Keratinocyte (primary cell): ENCODE measurements at regions not wholly inside any gene's neighbourhood (a gene's known extent, or its start where the extent isn't known, plus 50 kb on each side); places are given as distances from the start of the nearest gene placed in this dataset.

Experiments used
- DNase-seq: peaks from one replicate; pipeline ENCODE4 v3.0.0-alpha.2; 2011; ENCODE audit warnings: low read depth, missing footprints, low spot score
- FAIRE-seq: peaks from 2 replicates; lab custom pipeline; 2011; peaks lifted over from hg19 to GRCh38; lab: Jason Lieb, UNC
- H2AFZ ChIP-seq: 2 replicates; pipeline ENCODE4 v1.6.0; 2012; ENCODE audit warnings: low read length, control low read depth, inconsistent platforms; ENCODE audit not compliant: control insufficient read depth
- H3K27ac ChIP-seq: 2 replicates; pipeline ENCODE4 v1.5.1; 2011; ENCODE audit warnings: low read length; ENCODE audit not compliant: control insufficient read depth, insufficient read depth
- H3K27me3 ChIP-seq: 3 replicates; pipeline ENCODE4 v1.6.0; 2011; ENCODE audit warnings: low read length; ENCODE audit not compliant: control insufficient read depth, insufficient read depth; ENCODE audit errors: extremely low read depth
- H3K36me3 ChIP-seq, 2 experiments: 2 replicates in 1 of 2; 3 replicates in 1 of 2; pipeline ENCODE4 v1.5.1; 2011; ENCODE audit warnings: low read length in 2 of 2, mild to moderate bottlenecking in 1 of 2; ENCODE audit not compliant: control insufficient read depth in 2 of 2, insufficient read depth in 2 of 2; ENCODE audit errors: extremely low read depth in 1 of 2
- H3K4me1 ChIP-seq: 3 replicates; pipeline ENCODE4 v1.5.1; 2011; ENCODE audit warnings: low read length; ENCODE audit not compliant: control insufficient read depth, insufficient read depth; ENCODE audit errors: extremely low read depth
- H3K4me2 ChIP-seq: 3 replicates; pipeline ENCODE4 v1.6.0; 2011; ENCODE audit warnings: low read depth, low read length; ENCODE audit not compliant: control insufficient read depth, insufficient read depth; ENCODE audit errors: extremely low read depth
- H3K4me3 ChIP-seq, 3 experiments: fragments of 200-600 bp in 1 of 3; sonication (generic) in 1 of 3; 2 replicates in 2 of 3; 3 replicates in 1 of 3; pipeline ENCODE4 v1.5.1; 2011 to 2016; ENCODE audit warnings: low read length in 3 of 3, mild to moderate bottlenecking in 3 of 3, control low read depth in 2 of 3, inconsistent platforms in 1 of 3, low read depth in 1 of 3, mixed read lengths in 1 of 3, mixed run types in 1 of 3, moderate library complexity in 1 of 3; ENCODE audit not compliant: control insufficient read depth in 2 of 3, insufficient read depth in 2 of 3; ENCODE audit errors: extremely low read depth in 1 of 3
- H3K79me2 ChIP-seq: 2 replicates; pipeline ENCODE4 v1.6.0; 2012; ENCODE audit warnings: low read length; ENCODE audit not compliant: control insufficient read depth, insufficient read depth
- H3K9ac ChIP-seq: 3 replicates; pipeline ENCODE4 v1.6.0; 2011; ENCODE audit warnings: low read length; ENCODE audit not compliant: control insufficient read depth, insufficient read depth; ENCODE audit errors: extremely low read depth
- H3K9me1 ChIP-seq: 3 replicates; pipeline ENCODE4 v1.6.0; 2011; ENCODE audit warnings: low read length; ENCODE audit not compliant: control insufficient read depth, insufficient read depth; ENCODE audit errors: extremely low read depth
- H3K9me3 ChIP-seq: 2 replicates; pipeline ENCODE4 v1.5.1; 2012; ENCODE audit warnings: low read depth, low read length; ENCODE audit not compliant: control insufficient read depth
- H4K20me1 ChIP-seq: 3 replicates; pipeline ENCODE4 v1.6.0; 2011; ENCODE audit warnings: low read length; ENCODE audit not compliant: control insufficient read depth, insufficient read depth; ENCODE audit errors: extremely low read depth
- EZH2 ChIP-seq: IDR thresholded peaks from one replicate; pipeline ENCODE4 v1.6.1; 2012; ENCODE audit warnings: inconsistent platforms, mild to moderate bottlenecking, low read length, moderate library complexity
- dilution Hi-C: fragments of 300-500 bp; cut with MboI; formaldehyde crosslinking; loops from one replicate; pipeline ENCODE4 v1.7.0; 2020; ENCODE audit warnings: low sequenced_read_pairs; ENCODE audit not compliant: extremely low pct_ligation_motif_present
- TF ChIP-seq, protein P1 (sequence below), 3 experiments: IDR thresholded peaks in 1 of 3; conservative IDR thresholded peaks in 1 of 3; optimal IDR thresholded peaks in 1 of 3; 2 replicates in 2 of 3; 3 replicates in 1 of 3; pipeline versions ENCODE3 to v1.5.1; 2011; ENCODE audit warnings: low read length in 3 of 3, mild to moderate bottlenecking in 3 of 3, moderate library complexity in 2 of 3, control low read depth in 1 of 3, inconsistent platforms in 1 of 3; ENCODE audit not compliant: insufficient read depth in 2 of 3; ENCODE audit errors: extremely low read depth in 1 of 3

DNA sequence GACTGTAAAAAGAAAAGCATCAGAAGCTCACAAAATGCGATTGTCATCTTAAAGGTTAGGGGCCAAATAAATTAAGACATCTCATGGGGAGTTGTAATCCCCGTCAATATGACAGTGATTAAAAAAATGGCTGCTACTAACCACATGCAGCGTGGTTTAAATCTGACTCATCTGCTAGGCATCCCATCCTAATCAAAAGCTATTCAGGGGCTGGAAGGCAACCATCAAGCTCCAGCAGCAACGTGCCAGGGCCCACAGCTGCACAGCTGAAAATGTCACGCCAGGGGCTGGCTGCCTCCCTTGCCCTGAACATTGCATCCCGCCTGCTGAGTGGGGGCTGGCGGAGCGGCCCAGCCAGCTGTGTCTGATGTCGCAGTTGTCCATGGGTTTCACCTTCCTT is 66.3 kb upstream of the FRMD4A start:
- Histone ChIP-seq H2AFZ (peak overlapping the region; percentile 78), H3K4me2 (peak overlapping the region; percentile 47), H3K9ac (peak overlapping the region; percentile 29), H4K20me1 (no peaks in the 10 kb centered on the region), H3K27ac (peak overlapping the region; percentile 58), H3K9me3 (no peaks in the 10 kb centered on the region), H3K27me3 (no peaks in the 10 kb centered on the region), H3K79me2 (no peaks in the 10 kb centered on the region), H3K4me1 (peaks cover 29% of the 10 kb centered on the region), H3K9me1 (no peaks in the 10 kb centered on the region), H3K36me3 (no peaks in the 10 kb centered on the region), H3K4me3 (no peak overlapping the region)
- dilution Hi-C loops, result no loop called here
- TF ChIP-seq, protein P1, sequence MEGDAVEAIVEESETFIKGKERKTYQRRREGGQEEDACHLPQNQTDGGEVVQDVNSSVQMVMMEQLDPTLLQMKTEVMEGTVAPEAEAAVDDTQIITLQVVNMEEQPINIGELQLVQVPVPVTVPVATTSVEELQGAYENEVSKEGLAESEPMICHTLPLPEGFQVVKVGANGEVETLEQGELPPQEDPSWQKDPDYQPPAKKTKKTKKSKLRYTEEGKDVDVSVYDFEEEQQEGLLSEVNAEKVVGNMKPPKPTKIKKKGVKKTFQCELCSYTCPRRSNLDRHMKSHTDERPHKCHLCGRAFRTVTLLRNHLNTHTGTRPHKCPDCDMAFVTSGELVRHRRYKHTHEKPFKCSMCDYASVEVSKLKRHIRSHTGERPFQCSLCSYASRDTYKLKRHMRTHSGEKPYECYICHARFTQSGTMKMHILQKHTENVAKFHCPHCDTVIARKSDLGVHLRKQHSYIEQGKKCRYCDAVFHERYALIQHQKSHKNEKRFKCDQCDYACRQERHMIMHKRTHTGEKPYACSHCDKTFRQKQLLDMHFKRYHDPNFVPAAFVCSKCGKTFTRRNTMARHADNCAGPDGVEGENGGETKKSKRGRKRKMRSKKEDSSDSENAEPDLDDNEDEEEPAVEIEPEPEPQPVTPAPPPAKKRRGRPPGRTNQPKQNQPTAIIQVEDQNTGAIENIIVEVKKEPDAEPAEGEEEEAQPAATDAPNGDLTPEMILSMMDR (optimal IDR thresholded peaks at IDR 0.05 in 1 of 3, IDR thresholded peaks at IDR 0.05 in 1 of 3, conservative IDR thresholded peaks at IDR 0.05 in 1 of 3; ENCODE audit: extremely low read depth in 1 of 3, insufficient read depth in 2 of 3, low read length in 3 of 3), result no peak
- peak; percentile 97 for FAIRE-seq
- DNase-seq, result peak; percentile 76

DNA sequence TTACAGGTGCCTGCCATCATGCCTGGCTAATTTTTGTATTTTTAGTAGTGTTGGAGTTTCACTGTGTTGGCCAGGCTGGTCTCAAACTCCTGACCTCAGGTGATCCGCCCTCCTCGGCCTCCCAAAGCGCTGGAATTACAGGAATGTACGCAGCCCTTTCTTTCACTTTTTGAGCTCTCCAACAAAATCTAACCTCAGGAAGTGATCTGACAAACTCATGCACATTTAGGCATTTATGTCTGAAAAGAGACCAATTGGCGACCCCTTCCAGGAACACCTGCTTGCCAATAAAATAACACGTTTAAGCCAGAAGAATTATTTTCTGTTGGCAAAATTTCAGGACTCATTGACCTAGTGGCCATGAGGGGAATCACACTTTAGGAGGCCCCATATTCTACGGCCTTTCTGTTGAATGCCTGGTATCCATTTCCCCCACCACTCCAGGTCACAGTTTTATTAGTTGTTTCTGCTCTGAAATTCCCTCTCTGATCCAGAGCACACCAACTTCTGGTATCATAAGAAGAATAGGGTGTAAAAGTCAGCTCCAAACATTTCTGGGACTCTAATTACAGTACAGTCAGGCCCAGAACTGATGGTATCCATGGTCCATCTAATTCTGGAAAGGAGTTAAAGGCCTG is 65.8 kb upstream of the FRMD4A start:
- Histone ChIP-seq H3K27me3 (no peaks in the 10 kb centered on the region), H2AFZ (peak overlapping the region; percentile 78), H3K9ac (peak overlapping the region; percentile 29), H4K20me1 (no peaks in the 10 kb centered on the region), H3K9me1 (no peaks in the 10 kb centered on the region), H3K4me2 (peak overlapping the region; percentile 23), H3K36me3 (no peaks in the 10 kb centered on the region), H3K9me3 (no peaks in the 10 kb centered on the region), H3K79me2 (no peaks in the 10 kb centered on the region), H3K4me3 (no peak overlapping the region), H3K4me1 (peaks cover 29% of the 10 kb centered on the region), H3K27ac (peak overlapping the region; percentile 58)
- FAIRE-seq (peak; percentile 58), DNase-seq (no peak)
- dilution Hi-C loops, result no loop called here
- TF ChIP-seq, protein P1 (optimal IDR thresholded peaks at IDR 0.05 in 1 of 3, IDR thresholded peaks at IDR 0.05 in 1 of 3, conservative IDR thresholded peaks at IDR 0.05 in 1 of 3; ENCODE audit: extremely low read depth in 1 of 3, insufficient read depth in 2 of 3, low read length in 3 of 3), result peak; percentile 31 to 61 (median 45)
- TF ChIP-seq EZH2, result no peak
